ENCODE measurements at regions not wholly inside any gene's neighbourhood (a gene's known extent, or its start where the extent isn't known, plus 50 kb on each side); places are given as distances from the start of the nearest gene placed in this dataset.

DNA sequence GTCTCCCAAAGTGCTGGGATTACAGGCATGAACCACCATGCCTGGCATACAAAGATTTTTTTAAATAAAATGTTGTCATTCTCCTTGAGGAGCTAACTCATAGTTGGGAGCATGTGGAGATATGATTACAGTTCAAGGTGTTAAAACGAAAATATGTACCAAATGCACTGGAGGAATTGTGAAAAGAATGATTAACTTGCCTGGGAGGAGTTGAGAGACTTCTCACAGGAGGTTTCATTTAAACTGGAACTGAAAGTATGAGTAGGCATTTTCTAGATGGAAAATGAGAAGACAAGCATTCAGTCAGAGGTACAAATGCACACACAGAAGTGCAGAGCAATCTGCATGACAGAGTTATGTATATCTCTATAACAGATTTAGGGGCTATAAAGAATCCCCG lies 126.6 kb upstream of the PDE1A start:
- WGBS, 3 donors = 72 to 86% (median 78%) methylated on average over 2 of the region's 2 CpGs
- H3K36me3 ChIP-seq (ENCODE audit: insufficient read depth in 1 of 2, low read depth in 1 of 2) = no peaks in the 10 kb centered on the region

DNA sequence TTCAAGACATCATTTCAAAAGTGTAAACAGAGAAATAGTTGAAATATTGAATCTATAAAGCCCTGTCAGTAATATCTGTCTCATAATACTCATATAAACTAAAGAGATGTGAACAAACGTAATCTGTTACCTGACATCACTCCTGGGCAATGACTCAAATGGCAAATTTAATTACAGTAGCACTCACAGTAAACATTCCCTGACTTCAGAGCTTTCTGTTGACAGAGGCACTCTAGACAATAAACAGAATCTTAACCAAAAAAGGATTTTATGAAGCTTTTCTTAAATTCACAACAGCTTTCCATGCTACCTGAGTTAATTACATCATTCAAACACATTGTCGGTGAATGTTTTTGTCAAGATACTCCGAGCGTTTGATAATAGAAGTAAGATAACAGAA lies 128.1 kb upstream of the PDE1A start:
- intact Hi-C loops (cut with DNase I) = no loop called here
- no peak for DNase-seq
- ATAC-seq = no peak
- Histone ChIP-seq H3K4me3 (no peak overlapping the region), H3K27ac (no peak overlapping the region), H3K9me3 (no peaks in the 10 kb centered on the region), H3K27me3 (ENCODE audit: insufficient read depth in 3 of 3, low read length in 2 of 3) (no peaks in the 10 kb centered on the region), H3K36me3 (ENCODE audit: insufficient read depth in 1 of 2, low read depth in 1 of 2) (no peaks in the 10 kb centered on the region), H3K4me1 (no peaks in the 10 kb centered on the region)
- TF ChIP-seq, protein P1, sequence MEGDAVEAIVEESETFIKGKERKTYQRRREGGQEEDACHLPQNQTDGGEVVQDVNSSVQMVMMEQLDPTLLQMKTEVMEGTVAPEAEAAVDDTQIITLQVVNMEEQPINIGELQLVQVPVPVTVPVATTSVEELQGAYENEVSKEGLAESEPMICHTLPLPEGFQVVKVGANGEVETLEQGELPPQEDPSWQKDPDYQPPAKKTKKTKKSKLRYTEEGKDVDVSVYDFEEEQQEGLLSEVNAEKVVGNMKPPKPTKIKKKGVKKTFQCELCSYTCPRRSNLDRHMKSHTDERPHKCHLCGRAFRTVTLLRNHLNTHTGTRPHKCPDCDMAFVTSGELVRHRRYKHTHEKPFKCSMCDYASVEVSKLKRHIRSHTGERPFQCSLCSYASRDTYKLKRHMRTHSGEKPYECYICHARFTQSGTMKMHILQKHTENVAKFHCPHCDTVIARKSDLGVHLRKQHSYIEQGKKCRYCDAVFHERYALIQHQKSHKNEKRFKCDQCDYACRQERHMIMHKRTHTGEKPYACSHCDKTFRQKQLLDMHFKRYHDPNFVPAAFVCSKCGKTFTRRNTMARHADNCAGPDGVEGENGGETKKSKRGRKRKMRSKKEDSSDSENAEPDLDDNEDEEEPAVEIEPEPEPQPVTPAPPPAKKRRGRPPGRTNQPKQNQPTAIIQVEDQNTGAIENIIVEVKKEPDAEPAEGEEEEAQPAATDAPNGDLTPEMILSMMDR (IDR thresholded peaks at IDR 0.05) = no peak
- 76 to 85% (median 77%) methylated on average over 4 of the region's 4 CpGs for WGBS, 3 donors

More for the DNA sequence above, 126.6 kb upstream of the PDE1A start:
- DNase-seq = no peak
- Histone ChIP-seq H3K4me3 (no peak overlapping the region), H3K9me3 (no peaks in the 10 kb centered on the region), H3K27ac (no peak overlapping the region), H3K27me3 (ENCODE audit: insufficient read depth in 3 of 3, low read length in 2 of 3) (no peaks in the 10 kb centered on the region), H3K4me1 (no peaks in the 10 kb centered on the region)
- ATAC-seq = no peak
- intact Hi-C loops (cut with DNase I) = no loop called here
- TF ChIP-seq, protein P1 (IDR thresholded peaks at IDR 0.05) = no peak

DNA sequence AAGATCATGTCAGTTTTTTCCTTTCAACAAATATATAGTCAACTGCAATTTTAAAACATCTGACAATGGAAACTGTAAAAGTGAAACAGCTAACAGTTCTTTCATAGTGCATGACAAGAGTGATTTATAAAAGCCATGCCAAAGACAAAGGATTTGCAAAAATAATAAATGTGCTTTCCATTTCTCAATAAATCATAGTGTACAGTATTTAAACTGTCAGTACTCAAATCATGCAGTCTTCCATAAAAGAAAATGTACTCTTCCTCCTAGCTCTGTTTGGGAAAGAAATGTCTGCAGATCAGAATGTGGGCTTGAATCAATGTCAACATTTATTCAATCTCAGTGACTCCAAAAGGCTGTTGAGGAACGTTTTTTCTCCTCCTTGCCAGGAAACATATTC lies 131.7 kb upstream of the PDE1A start:
- H3K27me3 ChIP-seq (ENCODE audit: insufficient read depth in 3 of 3, low read length in 2 of 3) = no peaks in the 10 kb centered on the region
- H3K4me1 ChIP-seq = no peaks in the 10 kb centered on the region
- H3K9me3 ChIP-seq = no peaks in the 10 kb centered on the region
- H3K4me3 ChIP-seq = no peak overlapping the region
- ATAC-seq (no peak), DNase-seq (no peak)
- 5 to 16% (median 8%) methylated on average over 1 of the region's 1 CpG for WGBS, 3 donors
- H3K36me3 ChIP-seq (ENCODE audit: insufficient read depth in 1 of 2, low read depth in 1 of 2) = no peaks in the 10 kb centered on the region
- H3K27ac ChIP-seq = no peak overlapping the region
- intact Hi-C loops (cut with DNase I) = no loop called here
- TF ChIP-seq, protein P1 (IDR thresholded peaks at IDR 0.05) = no peak

DNA sequence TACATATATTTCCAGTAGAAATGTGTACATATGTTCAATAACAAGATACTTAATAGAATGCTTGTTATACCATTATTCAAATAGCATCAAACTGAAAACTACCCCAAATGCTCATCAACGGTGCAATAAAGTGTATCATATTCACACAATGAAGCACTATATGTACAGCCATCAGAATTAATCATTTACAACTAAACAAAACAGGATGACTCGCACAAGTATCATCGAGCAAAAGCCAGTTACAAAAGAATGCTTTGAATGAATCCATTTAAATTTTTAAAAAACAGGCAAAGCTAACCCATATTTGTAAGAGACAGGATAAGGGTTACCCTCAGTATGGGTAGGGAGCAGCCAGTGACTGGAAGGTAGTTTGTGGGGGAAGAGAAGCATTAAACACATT lies 132.8 kb upstream of the PDE1A start:
- DNase-seq = no peak
- WGBS, 3 donors = 93 to 97% (median 93%) methylated on average over 3 of the region's 3 CpGs

More for the DNA sequence above, 132.8 kb upstream of the PDE1A start:
- TF ChIP-seq, protein P1 (IDR thresholded peaks at IDR 0.05) = no peak
- H3K27ac ChIP-seq = no peak overlapping the region
- H3K4me1 ChIP-seq = no peaks in the 10 kb centered on the region
- no peak overlapping the region for H3K4me3 ChIP-seq
- intact Hi-C loops (cut with DNase I) = no loop called here
- H3K36me3 ChIP-seq (ENCODE audit: insufficient read depth in 1 of 2, low read depth in 1 of 2) = no peaks in the 10 kb centered on the region
- no peaks in the 10 kb centered on the region for H3K9me3 ChIP-seq
- ATAC-seq = no peak
- no peaks in the 10 kb centered on the region for H3K27me3 ChIP-seq (ENCODE audit: insufficient read depth in 3 of 3, low read length in 2 of 3)

All from psoas muscle (tissue), 7 donors.